ENCODE measurements at regions not wholly inside any gene's neighbourhood (a gene's known extent, or its start where the extent isn't known, plus 50 kb on each side); places are given as distances from the start of the nearest gene placed in this dataset.

DNA sequence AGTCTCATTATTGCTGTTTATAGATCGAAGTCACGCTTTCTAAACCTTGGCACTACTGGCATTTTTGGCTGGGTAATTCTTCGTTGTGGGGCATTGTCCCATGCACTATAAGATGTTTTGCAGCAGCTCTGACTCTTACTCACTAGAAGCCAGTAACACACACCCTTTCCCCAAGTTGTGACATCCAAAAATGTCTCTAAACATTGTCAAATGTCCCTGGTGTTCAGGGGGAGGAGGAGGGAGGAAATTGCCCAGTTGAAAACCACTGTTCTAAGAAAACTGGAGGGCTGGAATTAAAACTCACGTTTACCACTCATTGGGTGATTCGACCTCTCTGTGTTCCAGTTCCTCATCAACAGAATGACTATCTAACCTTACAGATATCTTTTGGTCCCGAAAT lies 115.7 kb upstream of the KLF7 start:
- TF ChIP-seq POLR2A (conservative IDR thresholded peaks at IDR 0.05) (no peak), BDP1 (IDR thresholded peaks at IDR 0.05; ENCODE audit: insufficient read depth, insufficient read length) (no peak), KDM1A (IDR thresholded peaks at IDR 0.05) (no peak), POLR2AphosphoS5 (IDR thresholded peaks at IDR 0.05; ENCODE audit: control insufficient read depth, insufficient read depth, low read depth, low read length) (no peak), GABPA (tag; conservative IDR thresholded peaks at IDR 0.05; ENCODE audit: low read depth) (no peak), E2F3 (CRISPR knock-in tag; IDR thresholded peaks at IDR 0.05) (no peak), ETS2 (tag; IDR thresholded peaks at IDR 0.05; ENCODE audit: borderline replicate concordance, poor library complexity, severe bottlenecking) (no peak)
- TF ChIP-seq, protein P1, sequence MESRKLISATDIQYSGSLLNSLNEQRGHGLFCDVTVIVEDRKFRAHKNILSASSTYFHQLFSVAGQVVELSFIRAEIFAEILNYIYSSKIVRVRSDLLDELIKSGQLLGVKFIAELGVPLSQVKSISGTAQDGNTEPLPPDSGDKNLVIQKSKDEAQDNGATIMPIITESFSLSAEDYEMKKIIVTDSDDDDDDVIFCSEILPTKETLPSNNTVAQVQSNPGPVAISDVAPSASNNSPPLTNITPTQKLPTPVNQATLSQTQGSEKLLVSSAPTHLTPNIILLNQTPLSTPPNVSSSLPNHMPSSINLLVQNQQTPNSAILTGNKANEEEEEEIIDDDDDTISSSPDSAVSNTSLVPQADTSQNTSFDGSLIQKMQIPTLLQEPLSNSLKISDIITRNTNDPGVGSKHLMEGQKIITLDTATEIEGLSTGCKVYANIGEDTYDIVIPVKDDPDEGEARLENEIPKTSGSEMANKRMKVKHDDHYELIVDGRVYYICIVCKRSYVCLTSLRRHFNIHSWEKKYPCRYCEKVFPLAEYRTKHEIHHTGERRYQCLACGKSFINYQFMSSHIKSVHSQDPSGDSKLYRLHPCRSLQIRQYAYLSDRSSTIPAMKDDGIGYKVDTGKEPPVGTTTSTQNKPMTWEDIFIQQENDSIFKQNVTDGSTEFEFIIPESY (CRISPR knock-in tag; IDR thresholded peaks at IDR 0.05) = no peak

All from K562 (cell line).